Gastroesophageal sphincter (tissue), 3 donors: ENCODE measurements at regions not wholly inside any gene's neighbourhood (a gene's known extent, or its start where the extent isn't known, plus 50 kb on each side); places are given as distances from the start of the nearest gene placed in this dataset.

Experiments used
- CTCF ChIP-seq, 4 experiments: fragments of 200-600 bp in 2 of 4; fragments of 450-650 bp in 2 of 4; sonication (generic) in 1 of 4; IDR thresholded peaks; one replicate each; pipeline ENCODE4 v1.5.1; 2017 to 2019; ENCODE audit warnings: antibody characterized with exemption in 4 of 4, mild to moderate bottlenecking in 2 of 4, moderate library complexity in 2 of 4
- EP300 ChIP-seq: sonication (generic); formaldehyde crosslinking; IDR thresholded peaks from one replicate; pipeline ENCODE4 v1.6.1; 2017; ENCODE audit warnings: antibody characterized with exemption, mild to moderate bottlenecking
- POLR2A ChIP-seq, 2 donors: fragments of 450-650 bp; IDR thresholded peaks; one replicate each; pipeline ENCODE4 v1.6.1; 2017; ENCODE audit warnings: antibody characterized with exemption in 2 of 2, mild to moderate bottlenecking in 2 of 2, moderate library complexity in 1 of 2
- POLR2AphosphoS5 ChIP-seq: sonication (generic); formaldehyde crosslinking; IDR thresholded peaks from one replicate; pipeline ENCODE4 v1.6.1; 2017; ENCODE audit warnings: antibody characterized with exemption

GRCh38 chr4:116059361-116059760 is 945.9 kb upstream of the NDST4 start:
- TF ChIP-seq CTCF (IDR thresholded peaks at IDR 0.05) (no peak), POLR2A (IDR thresholded peaks at IDR 0.05) (no peak), POLR2AphosphoS5 (no peak), EP300 (no peak)
